Loucy (cell line): ENCODE measurements at regions not wholly inside any gene's neighbourhood (a gene's known extent, or its start where the extent isn't known, plus 50 kb on each side); places are given as distances from the start of the nearest gene placed in this dataset.

Source experiments
- EZH2phosphoT487 ChIP-seq: fragments of 200-600 bp; IDR thresholded peaks from 2 replicates; pipeline ENCODE4 v1.6.1; 2018; ENCODE audit warnings: antibody characterized with exemption, mild to moderate bottlenecking, moderate library complexity, borderline replicate concordance
- TF ChIP-seq, protein P1 (sequence below): fragments of 200-600 bp; sonication (generic); conservative IDR thresholded peaks from 2 replicates; pipeline ENCODE4 v1.5.1; 2014; ENCODE audit warnings: mild to moderate bottlenecking, antibody characterized with exemption, low read length

GRCh38 chr1:218718977-218719376 is 373.8 kb downstream of the TGFB2 start:
- TF ChIP-seq, protein P1, sequence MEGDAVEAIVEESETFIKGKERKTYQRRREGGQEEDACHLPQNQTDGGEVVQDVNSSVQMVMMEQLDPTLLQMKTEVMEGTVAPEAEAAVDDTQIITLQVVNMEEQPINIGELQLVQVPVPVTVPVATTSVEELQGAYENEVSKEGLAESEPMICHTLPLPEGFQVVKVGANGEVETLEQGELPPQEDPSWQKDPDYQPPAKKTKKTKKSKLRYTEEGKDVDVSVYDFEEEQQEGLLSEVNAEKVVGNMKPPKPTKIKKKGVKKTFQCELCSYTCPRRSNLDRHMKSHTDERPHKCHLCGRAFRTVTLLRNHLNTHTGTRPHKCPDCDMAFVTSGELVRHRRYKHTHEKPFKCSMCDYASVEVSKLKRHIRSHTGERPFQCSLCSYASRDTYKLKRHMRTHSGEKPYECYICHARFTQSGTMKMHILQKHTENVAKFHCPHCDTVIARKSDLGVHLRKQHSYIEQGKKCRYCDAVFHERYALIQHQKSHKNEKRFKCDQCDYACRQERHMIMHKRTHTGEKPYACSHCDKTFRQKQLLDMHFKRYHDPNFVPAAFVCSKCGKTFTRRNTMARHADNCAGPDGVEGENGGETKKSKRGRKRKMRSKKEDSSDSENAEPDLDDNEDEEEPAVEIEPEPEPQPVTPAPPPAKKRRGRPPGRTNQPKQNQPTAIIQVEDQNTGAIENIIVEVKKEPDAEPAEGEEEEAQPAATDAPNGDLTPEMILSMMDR, result no peak
- no peak for TF ChIP-seq EZH2phosphoT487
